IMR-90 (cell line): ENCODE measurements at regions not wholly inside any gene's neighbourhood (a gene's known extent, or its start where the extent isn't known, plus 50 kb on each side); places are given as distances from the start of the nearest gene placed in this dataset.

Experiments
- ATAC-seq: fragments of 200-7000 bp; cut with Tn5 transposase; 2 replicates; pipeline ENCODE4 v1.9.1; 2020; ENCODE audit warnings: low read depth, mild to moderate bottlenecking, moderate library complexity
- BruUV-seq: library from RNA; stranded (reverse); fragments of 400-500 nt; replicated peaks from 2 replicates; lab custom pipeline; 2021; lab: Mats Ljungman, UMichigan
- CTCF ChIA-PET: fragments of 300-600 bp; formaldehyde crosslinking; extraction: SDS; loops from one replicate; lab custom pipeline; 2021; ENCODE audit warnings: antibody characterized with exemption; lab: Yijun Ruan, JAX
- POLR2A ChIA-PET: fragments of 300-600 bp; sonication (Branson Sonifier 250); formaldehyde crosslinking; loops from one replicate; lab custom pipeline; 2022; ENCODE audit warnings: antibody characterized with exemption; ENCODE audit not compliant: unreplicated experiment; lab: Charles Lee
- DNase-seq: peaks from one replicate; pipeline ENCODE4 v3.0.0; 2013
- H2AFZ ChIP-seq: replicated peaks from 2 replicates; pipeline ENCODE3; 2013; ENCODE audit warnings: low read length, mild to moderate bottlenecking; ENCODE audit not compliant: poor library complexity
- H2AK5ac ChIP-seq: 2 replicates; pipeline ENCODE4 v1.6.1; 2013; ENCODE audit warnings: low read depth, low read length, inconsistent platforms
- H2AK9ac ChIP-seq: replicated peaks from 2 replicates; pipeline ENCODE3; 2013; ENCODE audit warnings: mild to moderate bottlenecking, low read depth, low read length, moderate library complexity; ENCODE audit not compliant: poor library complexity
- H2BK120ac ChIP-seq: 2 replicates; pipeline ENCODE4 v1.6.1; 2013; ENCODE audit warnings: low read depth, low read length, inconsistent platforms
- H2BK15ac ChIP-seq: 3 replicates; pipeline ENCODE4 v1.6.1; 2013; ENCODE audit warnings: low read depth, low read length, inconsistent platforms
- H2BK20ac ChIP-seq: 2 replicates; pipeline ENCODE4 v1.6.1; 2013; ENCODE audit warnings: low read depth, mild to moderate bottlenecking, inconsistent platforms, low read length, moderate library complexity
- H2BK5ac ChIP-seq: 2 replicates; pipeline ENCODE4 v1.6.1; 2013; ENCODE audit warnings: mild to moderate bottlenecking, low read depth, low read length, inconsistent platforms; ENCODE audit not compliant: poor library complexity, severe bottlenecking
- H3K14ac ChIP-seq: replicated peaks from 2 replicates; pipeline ENCODE4 v1.6.1; 2013; ENCODE audit warnings: low read depth, low read length, inconsistent platforms
- H3K18ac ChIP-seq: 2 replicates; pipeline ENCODE4 v1.6.1; 2013; ENCODE audit warnings: low read depth, low read length, control low read depth
- H3K23ac ChIP-seq: 2 replicates; pipeline ENCODE4 v1.6.1; 2013; ENCODE audit warnings: low read depth, low read length, inconsistent platforms
- H3K27ac ChIP-seq: 2 replicates; pipeline ENCODE4 v1.5.1; 2013; ENCODE audit warnings: mild to moderate bottlenecking, control low read depth, low read length; ENCODE audit not compliant: insufficient read depth
- H3K27me3 ChIP-seq: 2 replicates; pipeline ENCODE4 v1.6.1; 2013; ENCODE audit warnings: low read length; ENCODE audit not compliant: control insufficient read depth, insufficient read depth
- H3K36me3 ChIP-seq: 2 replicates; pipeline ENCODE4 v1.6.1; 2013; ENCODE audit warnings: low read length, mixed read lengths; ENCODE audit not compliant: control insufficient read depth, insufficient read depth
- H3K4ac ChIP-seq: 2 replicates; pipeline ENCODE4 v1.6.1; 2013; ENCODE audit warnings: low read depth, low read length, inconsistent platforms
- H3K4me1 ChIP-seq: 2 replicates; pipeline ENCODE4 v1.6.1; 2013; ENCODE audit warnings: low read length, mixed read lengths; ENCODE audit not compliant: control insufficient read depth, insufficient read depth
- H3K4me2 ChIP-seq: 2 replicates; pipeline ENCODE4 v1.6.1; 2013; ENCODE audit warnings: low read depth, mild to moderate bottlenecking, control low read depth, low read length, moderate library complexity
- H3K4me3 ChIP-seq: 2 replicates; pipeline ENCODE4 v1.5.1; 2013; ENCODE audit warnings: low read depth, mild to moderate bottlenecking, control low read depth, low read length, moderate library complexity; ENCODE audit not compliant: insufficient read depth
- H3K56ac ChIP-seq: 2 replicates; pipeline ENCODE4 v1.6.1; 2013; ENCODE audit warnings: low read length, inconsistent platforms; ENCODE audit not compliant: insufficient read depth; ENCODE audit errors: extremely low read depth
- H3K79me1 ChIP-seq, 2 experiments: 2 replicates each; pipeline ENCODE4 v1.6.1; 2013; ENCODE audit warnings: low read length in 2 of 2, inconsistent platforms in 1 of 2, low read depth in 1 of 2
- H3K9ac ChIP-seq: 2 replicates; pipeline ENCODE4 v1.6.1; 2013; ENCODE audit warnings: low read depth, low read length, control low read depth
- H3K9me1 ChIP-seq: 2 replicates; pipeline ENCODE4 v1.6.1; 2013; ENCODE audit warnings: low read length, inconsistent platforms; ENCODE audit not compliant: insufficient read depth
- H3K9me3 ChIP-seq: 2 replicates; pipeline ENCODE4 v1.6.1; 2013; ENCODE audit warnings: low read length; ENCODE audit not compliant: control insufficient read depth, insufficient read depth
- H4K20me1 ChIP-seq: 2 replicates; pipeline ENCODE4 v1.6.1; 2013; ENCODE audit warnings: low read length, inconsistent platforms; ENCODE audit not compliant: insufficient read depth
- H4K5ac ChIP-seq: 2 replicates; pipeline ENCODE4 v1.6.1; 2013; ENCODE audit warnings: mild to moderate bottlenecking, low read depth, low read length, control low read depth
- H4K8ac ChIP-seq, 2 experiments: 2 replicates each; pipeline ENCODE4 v1.6.1; 2013; ENCODE audit warnings: low read depth in 2 of 2, low read length in 2 of 2, control low read depth in 1 of 2, inconsistent platforms in 1 of 2
- H4K91ac ChIP-seq: 2 replicates; pipeline ENCODE4 v1.6.1; 2013; ENCODE audit warnings: low read depth, low read length, inconsistent platforms; ENCODE audit not compliant: insufficient read depth
- CEBPB ChIP-seq: IDR thresholded peaks from 2 replicates; pipeline ENCODE4 v1.6.1; 2012; ENCODE audit warnings: low read depth, low read length, improper control_type of control experiment
- CTCF ChIP-seq: conservative IDR thresholded peaks from 2 replicates; pipeline ENCODE4 v1.5.1; 2012; ENCODE audit warnings: mild to moderate bottlenecking, low read depth, low read length, improper control_type of control experiment
- ELK1 ChIP-seq: fragments of 150-350 bp; IDR thresholded peaks from 2 replicates; pipeline ENCODE4 v1.6.1; 2016; ENCODE audit warnings: low read depth, mild to moderate bottlenecking, low read length, moderate library complexity, borderline replicate concordance
- FOS ChIP-seq: fragments of 150-350 bp; IDR thresholded peaks from 2 replicates; pipeline ENCODE4 v1.6.1; 2016; ENCODE audit warnings: low read depth, low read length
- NFE2L2 ChIP-seq: fragments of 150-350 bp; IDR thresholded peaks from 2 replicates; pipeline ENCODE4 v1.6.1; 2016; ENCODE audit warnings: low read depth, mild to moderate bottlenecking, low read length
- POLR2A ChIP-seq: IDR thresholded peaks from 2 replicates; pipeline ENCODE4 v1.6.1; 2012; ENCODE audit warnings: mild to moderate bottlenecking, low read depth, low read length
- RAD21 ChIP-seq: IDR thresholded peaks from 2 replicates; pipeline ENCODE4 v1.6.1; 2012; ENCODE audit warnings: low read length, improper control_type of control experiment
- RCOR1 ChIP-seq: IDR thresholded peaks from 2 replicates; pipeline ENCODE4 v1.6.1; 2012; ENCODE audit warnings: mild to moderate bottlenecking, low read length, improper control_type of control experiment; ENCODE audit not compliant: insufficient replicate concordance
- USF2 ChIP-seq: fragments of 150-350 bp; IDR thresholded peaks from 2 replicates; pipeline ENCODE4 v1.6.1; 2017; ENCODE audit warnings: mild to moderate bottlenecking, antibody characterized with exemption, low read length, low read depth
- WGBS, 2 experiments: methylation state at CpG; one replicate each; pipeline versions ENCODE4 v1.1.5 to v1.1.7; 2013; ENCODE audit warnings: missing lambda C conversion rate in 2 of 2; ENCODE audit not compliant: insufficient read length in 1 of 2; ENCODE audit errors: extremely low coverage in 2 of 2; 5-methylcytosine and 5-hydroxymethylcytosine counted together
- dilution Hi-C: fragments of 300-500 bp; cut with HindIII; formaldehyde crosslinking; loops from one replicate; pipeline ENCODE4 v1.14.3; 2018; ENCODE audit warnings: low sequenced_read_pairs; ENCODE audit not compliant: unreplicated experiment
- in situ Hi-C: fragments of 300-500 bp; cut with MboI; formaldehyde crosslinking; loops from 3 replicates; pipeline ENCODE4 v1.14.3; 2019; ENCODE audit warnings: low sequenced_read_pairs, inconsistent platforms, mixed read lengths
- intact Hi-C: fragments of 100-400 bp; cut with micrococcal nuclease; formaldehyde crosslinking; loops from 2 replicates; pipeline ENCODE4 v1.10.0; 2022

GRCh38 chr6:117143647-117144046 is 121.7 kb upstream of the VGLL2 start:
- H4K5ac ChIP-seq = no peak overlapping the region
- H4K20me1 ChIP-seq = no peaks in the 10 kb centered on the region
- ATAC-seq (no peak), DNase-seq (no peak)
- no peak overlapping the region for H3K4me2 ChIP-seq
- H3K27me3 ChIP-seq = no peaks in the 10 kb centered on the region
- no peak overlapping the region for H4K91ac ChIP-seq
- H2BK120ac ChIP-seq = no peak overlapping the region
- intact Hi-C loops = no loop called here
- peaks cover 5% of the 10 kb centered on the region for H3K9me3 ChIP-seq
- dilution Hi-C loops = no loop called here
- no peak overlapping the region for H3K4me3 ChIP-seq
- no peak overlapping the region for H2AK5ac ChIP-seq
- no peak overlapping the region for H2AFZ ChIP-seq
- no peak for TF ChIP-seq FOS
- no peak for TF ChIP-seq POLR2A
- no peak for TF ChIP-seq NFE2L2
- no peak for TF ChIP-seq USF2
- TF ChIP-seq ELK1 = no peak
- no peak for TF ChIP-seq RCOR1
- no peak for TF ChIP-seq CEBPB
- TF ChIP-seq RAD21 = no peak
- no peak for TF ChIP-seq CTCF
- H3K56ac ChIP-seq = no peak overlapping the region
- H3K14ac ChIP-seq = no peak overlapping the region
- H3K9ac ChIP-seq = no peak overlapping the region
- no peak overlapping the region for H2BK5ac ChIP-seq
- no peak overlapping the region for H4K8ac ChIP-seq
- no peaks in the 10 kb centered on the region for H3K4me1 ChIP-seq
- no peak overlapping the region for H2AK9ac ChIP-seq
- H3K27ac ChIP-seq = no peak overlapping the region
- no peaks in the 10 kb centered on the region for H3K9me1 ChIP-seq
- in situ Hi-C loops = no loop called here
- H3K23ac ChIP-seq = no peak overlapping the region
- no peaks in the 10 kb centered on the region for H3K36me3 ChIP-seq
- ChIA-PET POLR2A (no interaction called here), CTCF (no interaction called here)
- BruUV-seq = no TSS peak
- H2BK20ac ChIP-seq = no peak overlapping the region
- H3K18ac ChIP-seq = no peak overlapping the region
- no peaks in the 10 kb centered on the region for H3K79me1 ChIP-seq
- no peak overlapping the region for H2BK15ac ChIP-seq
- H3K4ac ChIP-seq = no peak overlapping the region
- no CpG with 5 or more reads among the region's 2 CpGs for WGBS, 2 experiments
